ENCODE measurements at regions not wholly inside any gene's neighbourhood (a gene's known extent, or its start where the extent isn't known, plus 50 kb on each side); places are given as distances from the start of the nearest gene placed in this dataset.

- TF ChIP-seq, protein P1, sequence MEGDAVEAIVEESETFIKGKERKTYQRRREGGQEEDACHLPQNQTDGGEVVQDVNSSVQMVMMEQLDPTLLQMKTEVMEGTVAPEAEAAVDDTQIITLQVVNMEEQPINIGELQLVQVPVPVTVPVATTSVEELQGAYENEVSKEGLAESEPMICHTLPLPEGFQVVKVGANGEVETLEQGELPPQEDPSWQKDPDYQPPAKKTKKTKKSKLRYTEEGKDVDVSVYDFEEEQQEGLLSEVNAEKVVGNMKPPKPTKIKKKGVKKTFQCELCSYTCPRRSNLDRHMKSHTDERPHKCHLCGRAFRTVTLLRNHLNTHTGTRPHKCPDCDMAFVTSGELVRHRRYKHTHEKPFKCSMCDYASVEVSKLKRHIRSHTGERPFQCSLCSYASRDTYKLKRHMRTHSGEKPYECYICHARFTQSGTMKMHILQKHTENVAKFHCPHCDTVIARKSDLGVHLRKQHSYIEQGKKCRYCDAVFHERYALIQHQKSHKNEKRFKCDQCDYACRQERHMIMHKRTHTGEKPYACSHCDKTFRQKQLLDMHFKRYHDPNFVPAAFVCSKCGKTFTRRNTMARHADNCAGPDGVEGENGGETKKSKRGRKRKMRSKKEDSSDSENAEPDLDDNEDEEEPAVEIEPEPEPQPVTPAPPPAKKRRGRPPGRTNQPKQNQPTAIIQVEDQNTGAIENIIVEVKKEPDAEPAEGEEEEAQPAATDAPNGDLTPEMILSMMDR (conservative IDR thresholded peaks at IDR 0.05): no peak
- TF ChIP-seq ZFX (IDR thresholded peaks at IDR 0.05): no peak
Observed at GRCh38 chr5:72015103-72015548, 92.1 kb upstream of the MAP1B start.

All from C4-2B (cell line).